GM12872 (cell line): ENCODE measurements at regions not wholly inside any gene's neighbourhood (a gene's known extent, or its start where the extent isn't known, plus 50 kb on each side); places are given as distances from the start of the nearest gene placed in this dataset.

ENCODE experiments used
- CTCF ChIP-seq: IDR thresholded peaks from 3 replicates; pipeline ENCODE4 v1.5.1; 2011; ENCODE audit warnings: low read depth, mild to moderate bottlenecking, low read length, moderate library complexity; ENCODE audit not compliant: insufficient read depth

- TF ChIP-seq CTCF = no peak
These were observed 200.4 kb downstream of the IRF8 start for GRCh38 chr16:86099326-86099725.

- TF ChIP-seq CTCF = no peak
These were observed 201.5 kb downstream of the IRF8 start for GRCh38 chr16:86100205-86101136.

GRCh38 chr16:86101137-86101896 lies 202.4 kb downstream of the IRF8 start:
- TF ChIP-seq CTCF = no peak

- TF ChIP-seq CTCF = no peak
These were observed 202.9 kb downstream of the IRF8 start for GRCh38 chr16:86101897-86102157.

- TF ChIP-seq CTCF = no peak
These were observed 204.4 kb downstream of the IRF8 start for GRCh38 chr16:86103320-86103719.

- no peak for TF ChIP-seq CTCF
These were observed 205.6 kb downstream of the IRF8 start for GRCh38 chr16:86104537-86105048.

GRCh38 chr16:86107215-86107825 lies 208.4 kb downstream of the IRF8 start:
- no peak for TF ChIP-seq CTCF
